22Rv1 (cell line): ENCODE measurements at regions not wholly inside any gene's neighbourhood (a gene's known extent, or its start where the extent isn't known, plus 50 kb on each side); places are given as distances from the start of the nearest gene placed in this dataset.

Experiments
- ZFX ChIP-seq: fragments of 450-650 bp; IDR thresholded peaks from 2 replicates; pipeline ENCODE4 v1.6.1; 2017; ENCODE audit warnings: antibody characterized with exemption, borderline replicate concordance
- TF ChIP-seq, protein P1 (sequence below): fragments of 450-650 bp; IDR thresholded peaks from 2 replicates; pipeline ENCODE4 v1.5.1; 2017; ENCODE audit warnings: mild to moderate bottlenecking

DNA sequence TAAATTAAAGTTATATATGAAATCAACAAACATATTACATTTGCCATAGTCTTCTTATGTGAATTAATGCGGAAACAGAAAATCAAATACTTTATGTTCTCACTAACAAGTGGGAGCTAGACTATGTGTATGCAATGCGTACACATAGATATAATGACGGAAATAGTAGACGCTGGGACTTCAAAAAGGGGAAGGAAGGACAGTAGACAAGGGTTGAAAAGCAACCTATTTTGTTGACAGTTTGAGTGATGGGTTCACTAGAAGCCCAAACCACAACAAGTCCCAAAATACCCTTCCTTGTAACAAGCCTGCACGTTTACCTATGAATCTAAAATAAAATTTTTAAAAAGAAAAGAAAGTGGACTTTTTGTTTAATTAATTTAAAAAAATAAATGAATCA lies 430.8 kb upstream of the CNTN5 start:
- TF ChIP-seq, protein P1, sequence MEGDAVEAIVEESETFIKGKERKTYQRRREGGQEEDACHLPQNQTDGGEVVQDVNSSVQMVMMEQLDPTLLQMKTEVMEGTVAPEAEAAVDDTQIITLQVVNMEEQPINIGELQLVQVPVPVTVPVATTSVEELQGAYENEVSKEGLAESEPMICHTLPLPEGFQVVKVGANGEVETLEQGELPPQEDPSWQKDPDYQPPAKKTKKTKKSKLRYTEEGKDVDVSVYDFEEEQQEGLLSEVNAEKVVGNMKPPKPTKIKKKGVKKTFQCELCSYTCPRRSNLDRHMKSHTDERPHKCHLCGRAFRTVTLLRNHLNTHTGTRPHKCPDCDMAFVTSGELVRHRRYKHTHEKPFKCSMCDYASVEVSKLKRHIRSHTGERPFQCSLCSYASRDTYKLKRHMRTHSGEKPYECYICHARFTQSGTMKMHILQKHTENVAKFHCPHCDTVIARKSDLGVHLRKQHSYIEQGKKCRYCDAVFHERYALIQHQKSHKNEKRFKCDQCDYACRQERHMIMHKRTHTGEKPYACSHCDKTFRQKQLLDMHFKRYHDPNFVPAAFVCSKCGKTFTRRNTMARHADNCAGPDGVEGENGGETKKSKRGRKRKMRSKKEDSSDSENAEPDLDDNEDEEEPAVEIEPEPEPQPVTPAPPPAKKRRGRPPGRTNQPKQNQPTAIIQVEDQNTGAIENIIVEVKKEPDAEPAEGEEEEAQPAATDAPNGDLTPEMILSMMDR = no peak
- TF ChIP-seq ZFX = no peak
